ENCODE measurements at regions not wholly inside any gene's neighbourhood (a gene's known extent, or its start where the extent isn't known, plus 50 kb on each side); places are given as distances from the start of the nearest gene placed in this dataset.

- Histone ChIP-seq H3K27me3 (replicated peaks; ENCODE audit: control insufficient read depth, insufficient read depth, low read length) (no peaks in the 10 kb centered on the region), H3K36me3 (ENCODE audit: control insufficient read depth, insufficient read depth, low read length) (no peaks in the 10 kb centered on the region), H3K4me3 (replicated peaks; ENCODE audit: low read depth, low read length) (no peak overlapping the region)
- no peak for TF ChIP-seq CTCF (IDR thresholded peaks at IDR 0.05; ENCODE audit: insufficient read depth, low read length, poor library complexity, severe bottlenecking)
- no peak for DNase-seq (ENCODE audit: extremely low read depth, insufficient read length)
These were observed 2305.1 kb upstream of the AGA start for GRCh38 chr4:179747218-179747910.

- Histone ChIP-seq H3K4me3 (replicated peaks; ENCODE audit: low read depth, low read length) (no peak overlapping the region), H3K36me3 (ENCODE audit: control insufficient read depth, insufficient read depth, low read length) (no peaks in the 10 kb centered on the region), H3K27me3 (replicated peaks; ENCODE audit: control insufficient read depth, insufficient read depth, low read length) (no peaks in the 10 kb centered on the region)
- no peak for TF ChIP-seq CTCF (IDR thresholded peaks at IDR 0.05; ENCODE audit: insufficient read depth, low read length, poor library complexity, severe bottlenecking)
- no peak for DNase-seq (ENCODE audit: extremely low read depth, insufficient read length)
These were observed 2306.6 kb upstream of the AGA start for GRCh38 chr4:179748837-179749236.

GRCh38 chr4:179750374-179750773 is 2308.1 kb upstream of the AGA start:
- Histone ChIP-seq H3K27me3 (replicated peaks; ENCODE audit: control insufficient read depth, insufficient read depth, low read length) (no peaks in the 10 kb centered on the region), H3K4me3 (replicated peaks; ENCODE audit: low read depth, low read length) (no peak overlapping the region), H3K36me3 (ENCODE audit: control insufficient read depth, insufficient read depth, low read length) (no peaks in the 10 kb centered on the region)
- no peak for DNase-seq (ENCODE audit: extremely low read depth, insufficient read length)
- TF ChIP-seq CTCF (IDR thresholded peaks at IDR 0.05; ENCODE audit: insufficient read depth, low read length, poor library complexity, severe bottlenecking), result no peak

GRCh38 chr4:179751669-179752068 is 2309.4 kb upstream of the AGA start:
- H3K4me3 ChIP-seq (replicated peaks; ENCODE audit: low read depth, low read length), result no peak overlapping the region
- TF ChIP-seq CTCF (IDR thresholded peaks at IDR 0.05; ENCODE audit: insufficient read depth, low read length, poor library complexity, severe bottlenecking), result no peak
- H3K27me3 ChIP-seq (replicated peaks; ENCODE audit: control insufficient read depth, insufficient read depth, low read length), result no peaks in the 10 kb centered on the region
- H3K36me3 ChIP-seq (ENCODE audit: control insufficient read depth, insufficient read depth, low read length), result no peaks in the 10 kb centered on the region
- no peak for DNase-seq (ENCODE audit: extremely low read depth, insufficient read length)

GRCh38 chr4:179755322-179755721 is 2313.1 kb upstream of the AGA start:
- no peak for TF ChIP-seq CTCF (IDR thresholded peaks at IDR 0.05; ENCODE audit: insufficient read depth, low read length, poor library complexity, severe bottlenecking)
- Histone ChIP-seq H3K36me3 (ENCODE audit: control insufficient read depth, insufficient read depth, low read length) (no peaks in the 10 kb centered on the region), H3K27me3 (replicated peaks; ENCODE audit: control insufficient read depth, insufficient read depth, low read length) (no peaks in the 10 kb centered on the region), H3K4me3 (replicated peaks; ENCODE audit: low read depth, low read length) (no peak overlapping the region)
- DNase-seq (ENCODE audit: extremely low read depth, insufficient read length), result no peak

GRCh38 chr4:179757641-179758040 is 2315.4 kb upstream of the AGA start:
- Histone ChIP-seq H3K36me3 (ENCODE audit: control insufficient read depth, insufficient read depth, low read length) (no peaks in the 10 kb centered on the region), H3K4me3 (replicated peaks; ENCODE audit: low read depth, low read length) (no peak overlapping the region), H3K27me3 (replicated peaks; ENCODE audit: control insufficient read depth, insufficient read depth, low read length) (no peaks in the 10 kb centered on the region)
- no peak for DNase-seq (ENCODE audit: extremely low read depth, insufficient read length)
- TF ChIP-seq CTCF (IDR thresholded peaks at IDR 0.05; ENCODE audit: insufficient read depth, low read length, poor library complexity, severe bottlenecking), result no peak
